H9 (cell line): ENCODE measurements at regions not wholly inside any gene's neighbourhood (a gene's known extent, or its start where the extent isn't known, plus 50 kb on each side); places are given as distances from the start of the nearest gene placed in this dataset.

Source experiments
- DNase-seq: peaks from one replicate; pipeline ENCODE4 v3.0.0-alpha.2; 2017
- H2AFZ ChIP-seq: one replicate; pipeline ENCODE4 v1.6.1; 2013; ENCODE audit warnings: mild to moderate bottlenecking, low read length, control low read depth, moderate library complexity
- H2AK5ac ChIP-seq: 2 replicates; pipeline ENCODE4 v1.6.1; 2013; ENCODE audit warnings: low read length, control low read depth, mixed read lengths; ENCODE audit not compliant: insufficient read length
- H2BK120ac ChIP-seq: one replicate; pipeline ENCODE4 v1.6.1; 2013; ENCODE audit warnings: low read depth, mild to moderate bottlenecking, low read length, control low read depth, inconsistent platforms; ENCODE audit not compliant: poor library complexity, severe bottlenecking
- H2BK12ac ChIP-seq: 2 replicates; pipeline ENCODE4 v1.6.1; 2013; ENCODE audit warnings: low read length, control low read depth, mixed read lengths, low read depth; ENCODE audit not compliant: insufficient read length
- H2BK15ac ChIP-seq: 2 replicates; pipeline ENCODE4 v1.6.1; 2013; ENCODE audit warnings: low read depth, low read length, control low read depth
- H2BK20ac ChIP-seq: one replicate; pipeline ENCODE4 v1.6.1; 2013; ENCODE audit warnings: low read depth, mild to moderate bottlenecking, low read length, control low read depth, inconsistent platforms; ENCODE audit not compliant: poor library complexity, severe bottlenecking
- H2BK5ac ChIP-seq: 2 replicates; pipeline ENCODE4 v1.6.1; 2013; ENCODE audit warnings: low read length, control low read depth, mixed read lengths; ENCODE audit not compliant: insufficient read length
- H3K14ac ChIP-seq: 2 replicates; pipeline ENCODE4 v1.6.1; 2013; ENCODE audit warnings: low read length, control low read depth; ENCODE audit not compliant: insufficient read depth
- H3K18ac ChIP-seq: 2 replicates; pipeline ENCODE4 v1.6.1; 2013; ENCODE audit warnings: low read depth, mild to moderate bottlenecking, mixed read lengths, low read length, control low read depth; ENCODE audit not compliant: insufficient read length
- H3K23ac ChIP-seq: 2 replicates; pipeline ENCODE4 v1.6.1; 2013; ENCODE audit warnings: low read length, control low read depth, mixed read lengths, low read depth; ENCODE audit not compliant: insufficient read length
- H3K23me2 ChIP-seq: 2 replicates; pipeline ENCODE4 v1.6.1; 2013; ENCODE audit warnings: low read depth, mild to moderate bottlenecking, mixed read lengths, low read length, control low read depth; ENCODE audit not compliant: insufficient read length, poor library complexity, severe bottlenecking
- H3K27ac ChIP-seq: 2 replicates; pipeline ENCODE4 v1.5.1; 2013; ENCODE audit warnings: low read length, control low read depth, mixed read lengths, low read depth; ENCODE audit not compliant: insufficient read length
- H3K27me3 ChIP-seq: 2 replicates; pipeline ENCODE4 v1.6.1; 2013; ENCODE audit warnings: low read length, control low read depth, inconsistent platforms; ENCODE audit not compliant: insufficient read depth
- H3K4ac ChIP-seq: 2 replicates; pipeline ENCODE4 v1.6.1; 2013; ENCODE audit warnings: low read depth, mild to moderate bottlenecking, control low read depth, inconsistent platforms, low read length, moderate library complexity
- H3K4me1 ChIP-seq: 2 replicates; pipeline ENCODE4 v1.6.1; 2013; ENCODE audit warnings: low read length, control low read depth, inconsistent platforms; ENCODE audit not compliant: insufficient read depth
- H3K4me2 ChIP-seq: 2 replicates; pipeline ENCODE4 v1.6.1; 2013; ENCODE audit warnings: low read length, control low read depth, mixed read lengths; ENCODE audit not compliant: insufficient read length, insufficient read depth
- H3K56ac ChIP-seq: 2 replicates; pipeline ENCODE4 v1.6.1; 2013; ENCODE audit warnings: low read depth, mild to moderate bottlenecking, mixed read lengths, low read length, control low read depth; ENCODE audit not compliant: insufficient read length
- H3K79me1 ChIP-seq: 2 replicates; pipeline ENCODE4 v1.6.1; 2013; ENCODE audit warnings: low read depth, mild to moderate bottlenecking, moderate library complexity, low read length, control low read depth, inconsistent platforms; ENCODE audit not compliant: insufficient read depth, poor library complexity, severe bottlenecking
- H3K79me2 ChIP-seq: 2 replicates; pipeline ENCODE4 v1.6.1; 2013; ENCODE audit warnings: low read length, control low read depth, inconsistent platforms; ENCODE audit not compliant: insufficient read depth
- H3K9ac ChIP-seq: 2 replicates; pipeline ENCODE4 v1.6.1; 2013; ENCODE audit warnings: low read length, control low read depth, mixed read lengths; ENCODE audit not compliant: insufficient read length; ENCODE audit errors: extremely low read depth
- H3K9me3 ChIP-seq: one replicate; pipeline ENCODE4 v1.6.1; 2013; ENCODE audit warnings: low read depth, low read length, inconsistent platforms; ENCODE audit not compliant: control insufficient read depth
- H3T11ph ChIP-seq: one replicate; pipeline ENCODE4 v1.6.1; 2013; ENCODE audit warnings: mild to moderate bottlenecking, low read length, control low read depth, inconsistent platforms
- H4K20me1 ChIP-seq: one replicate; pipeline ENCODE4 v1.6.1; 2013; ENCODE audit not compliant: control insufficient read depth, insufficient read length, insufficient read depth
- H4K5ac ChIP-seq: 2 replicates; pipeline ENCODE4 v1.6.1; 2013; ENCODE audit warnings: low read depth, mild to moderate bottlenecking, mixed read lengths, low read length, control low read depth; ENCODE audit not compliant: insufficient read length
- H4K8ac ChIP-seq: replicated peaks from 2 replicates; pipeline ENCODE4 v1.6.1; 2013; ENCODE audit warnings: low read length, control low read depth, mixed read lengths, low read depth; ENCODE audit not compliant: insufficient read length
- H4K91ac ChIP-seq: 2 replicates; pipeline ENCODE4 v1.6.1; 2013; ENCODE audit warnings: low read depth, mild to moderate bottlenecking, moderate library complexity, mixed read lengths, low read length, control low read depth; ENCODE audit not compliant: insufficient read length
- H3K27ac Mint-ChIP-seq, 3 experiments: 2 replicates in 2 of 3; 3 replicates in 1 of 3; pipeline ENCODE4 v1.8.0; 2020 to 2021; ENCODE audit warnings: mixed read lengths in 3 of 3, mild to moderate bottlenecking in 1 of 3, moderate library complexity in 1 of 3
- H3K27me3 Mint-ChIP-seq: 2 replicates; pipeline ENCODE4 v1.8.0; 2021; ENCODE audit warnings: low read depth, mild to moderate bottlenecking, moderate library complexity, mixed read lengths
- H3K36me3 Mint-ChIP-seq, 3 experiments: 2 replicates in 2 of 3; 3 replicates in 1 of 3; pipeline ENCODE4 v1.8.0; 2020 to 2021; ENCODE audit warnings: low read depth in 3 of 3, mixed read lengths in 3 of 3; ENCODE audit not compliant: insufficient read depth in 1 of 3
- H3K4me1 Mint-ChIP-seq, 2 experiments: 2 replicates each; pipeline ENCODE4 v1.8.0; 2020; ENCODE audit warnings: mixed read lengths in 2 of 2
- H3K4me3 Mint-ChIP-seq, 2 experiments: 2 replicates in 1 of 2; 3 replicates in 1 of 2; pipeline ENCODE4 v1.8.0; 2020 to 2021; ENCODE audit warnings: mild to moderate bottlenecking in 2 of 2, mixed read lengths in 2 of 2, moderate library complexity in 1 of 2
- H3K9me3 Mint-ChIP-seq, 2 experiments: 2 replicates in 1 of 2; 3 replicates in 1 of 2; pipeline ENCODE4 v1.8.0; 2020; ENCODE audit warnings: mild to moderate bottlenecking in 2 of 2, mixed read lengths in 2 of 2, moderate library complexity in 1 of 2
- CTCF ChIP-seq: fragments of 200-600 bp; sonication (generic); conservative IDR thresholded peaks from 3 replicates; pipeline ENCODE4 v1.8.0; 2021; ENCODE audit warnings: antibody characterized with exemption, mild to moderate bottlenecking

GRCh38 chr11:23257088-23257487 lies 396.8 kb upstream of the CCDC179 start:
- H3K9ac ChIP-seq: no peak overlapping the region
- H3K56ac ChIP-seq: no peak overlapping the region
- H3K4me1 ChIP-seq: no peaks in the 10 kb centered on the region
- H2AFZ ChIP-seq: no peak overlapping the region
- H3K9me3 ChIP-seq: no peaks in the 10 kb centered on the region
- H2BK12ac ChIP-seq: no peak overlapping the region
- no peaks in the 10 kb centered on the region for H3K79me1 ChIP-seq
- Mint-ChIP-seq H3K27me3 (no peaks in the 10 kb centered on the region), H3K4me1 (no peaks in the 10 kb centered on the region), H3K4me3 (no peak overlapping the region), H3K27ac (no peak overlapping the region), H3K9me3 (peaks cover 0 to 2% of the 10 kb centered on the region in 2 experiments; a peak in 2 of 5 replicates), H3K36me3 (no peaks in the 10 kb centered on the region; a peak in 1 of 7 replicates)
- no peak overlapping the region for H3K18ac ChIP-seq
- H3K23me2 ChIP-seq: no peaks in the 10 kb centered on the region
- H3K4ac ChIP-seq: no peak overlapping the region
- no peak overlapping the region for H4K8ac ChIP-seq
- no peak overlapping the region for H2AK5ac ChIP-seq
- no peak overlapping the region for H3K14ac ChIP-seq
- no peak for DNase-seq
- H2BK15ac ChIP-seq: no peak overlapping the region
- H4K5ac ChIP-seq: no peak overlapping the region
- no peak overlapping the region for H2BK120ac ChIP-seq
- H4K20me1 ChIP-seq: no peaks in the 10 kb centered on the region
- H4K91ac ChIP-seq: no peak overlapping the region
- no peak overlapping the region for H2BK20ac ChIP-seq
- H3K4me2 ChIP-seq: no peak overlapping the region
- H3K79me2 ChIP-seq: no peaks in the 10 kb centered on the region
- no peak overlapping the region for H3K27ac ChIP-seq
- no peak overlapping the region for H3T11ph ChIP-seq
- H3K27me3 ChIP-seq: no peaks in the 10 kb centered on the region
- no peak overlapping the region for H2BK5ac ChIP-seq
- TF ChIP-seq CTCF: no peak
- H3K23ac ChIP-seq: no peak overlapping the region
